SK-N-MC (cell line): ENCODE measurements at regions not wholly inside any gene's neighbourhood (a gene's known extent, or its start where the extent isn't known, plus 50 kb on each side); places are given as distances from the start of the nearest gene placed in this dataset.

Experiments used
- DNase-seq: peaks from one replicate; pipeline ENCODE4 v3.0.0-alpha.2; 2011; ENCODE audit warnings: low read depth, low spot score
- H3K27ac ChIP-seq: fragments of 200-600 bp; sonication (generic); 2 replicates; pipeline ENCODE4 v1.5.1; 2016; ENCODE audit warnings: mixed run types
- H3K36me3 ChIP-seq: fragments of 200-600 bp; sonication (generic); 2 replicates; pipeline ENCODE4 v1.6.1; 2017; ENCODE audit warnings: antibody characterized with exemption, low read length, mixed read lengths; ENCODE audit not compliant: insufficient read depth
- H3K4me3 ChIP-seq: fragments of 200-600 bp; sonication (generic); 2 replicates; pipeline ENCODE4 v1.5.1; 2016
- H3K9ac ChIP-seq: fragments of 200-600 bp; sonication (generic); 2 replicates; pipeline ENCODE4 v1.8.0; 2017; ENCODE audit warnings: mixed run types, mixed read lengths; ENCODE audit not compliant: insufficient read length
- H3K9me3 ChIP-seq: fragments of 200-600 bp; sonication (generic); 2 replicates; pipeline ENCODE4 v1.6.1; 2017; ENCODE audit warnings: low read depth, mild to moderate bottlenecking, antibody characterized with exemption, low read length, moderate library complexity, mixed read lengths
- EZH2 ChIP-seq: fragments of 200-600 bp; sonication (generic); IDR thresholded peaks from one replicate; pipeline ENCODE4 v1.6.1; 2017; ENCODE audit warnings: antibody characterized with exemption
- FOXP2 ChIP-seq: optimal IDR thresholded peaks from 2 replicates; pipeline ENCODE3; 2011; ENCODE audit warnings: mild to moderate bottlenecking, moderate library complexity; ENCODE audit not compliant: insufficient read depth; ENCODE audit errors: extremely low read length, control extremely low read depth
- POLR2AphosphoS5 ChIP-seq: IDR thresholded peaks from 2 replicates; pipeline ENCODE4 v1.6.1; 2012; ENCODE audit warnings: mild to moderate bottlenecking, low read depth, low read length, borderline replicate concordance

DNA sequence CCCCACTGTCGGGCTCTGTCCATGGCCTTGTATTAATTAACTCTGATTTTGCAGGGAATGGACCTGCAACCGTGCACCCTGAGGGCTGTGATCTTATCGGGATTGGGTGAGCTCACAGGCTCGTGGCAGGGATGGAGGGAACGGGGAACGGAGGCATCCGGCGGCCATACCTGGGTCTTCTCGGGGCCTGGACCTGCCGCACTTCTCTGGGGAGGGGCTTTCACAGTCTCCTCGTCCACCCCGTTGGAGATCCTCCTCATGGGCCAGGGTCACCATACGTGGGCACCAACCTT, 57.5 kb upstream of the SHH start:
- TF ChIP-seq FOXP2 = no peak
- TF ChIP-seq EZH2 = no peak
- no peak for TF ChIP-seq POLR2AphosphoS5
- Histone ChIP-seq H3K9ac (no peak overlapping the region), H3K36me3 (no peaks in the 10 kb centered on the region), H3K4me3 (no peak overlapping the region), H3K27ac (no peak overlapping the region), H3K9me3 (no peaks in the 10 kb centered on the region)
- no peak for DNase-seq

- Histone ChIP-seq H3K9ac (no peak overlapping the region), H3K36me3 (no peaks in the 10 kb centered on the region), H3K4me3 (no peak overlapping the region), H3K9me3 (no peaks in the 10 kb centered on the region), H3K27ac (no peak overlapping the region)
- TF ChIP-seq FOXP2 (no peak), POLR2AphosphoS5 (no peak), EZH2 (no peak)
- no peak for DNase-seq
Measured at GRCh38 chr7:155868955-155869783, 56.9 kb upstream of the SHH start.

DNA sequence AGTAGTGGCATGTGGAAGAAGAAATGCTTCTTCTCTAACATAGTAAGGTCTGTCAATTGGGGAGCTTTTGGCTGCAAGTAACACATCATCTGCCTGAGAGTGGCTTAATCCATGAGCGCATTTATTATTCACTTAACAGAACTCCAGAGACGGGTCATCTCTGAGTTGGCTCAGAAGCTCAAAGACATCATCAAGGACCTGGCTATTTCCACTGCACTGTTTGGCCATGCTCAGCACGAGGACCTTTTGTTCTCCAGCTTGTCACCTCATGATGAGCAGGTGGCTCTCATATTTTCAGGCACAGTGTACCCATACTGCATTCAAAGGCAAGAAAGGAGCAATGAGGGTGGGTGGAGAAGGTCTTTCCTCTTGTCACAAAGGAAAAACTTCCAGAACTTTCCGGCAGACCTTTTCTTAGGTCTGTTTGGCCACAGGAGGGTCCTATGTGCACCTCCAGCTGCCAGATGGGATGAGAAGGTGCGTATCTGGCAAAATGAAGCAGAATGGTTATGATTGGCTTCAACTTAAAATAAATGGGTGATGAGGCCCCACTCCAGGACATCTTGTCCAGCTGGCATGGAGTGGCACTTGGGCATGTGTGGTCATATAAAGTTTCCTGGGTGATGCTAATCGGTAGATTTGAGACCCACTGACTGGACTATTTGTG, 55.6 kb upstream of the SHH start:
- no peak overlapping the region for H3K27ac ChIP-seq
- no peak overlapping the region for H3K9ac ChIP-seq
- TF ChIP-seq EZH2 (no peak), POLR2AphosphoS5 (no peak), FOXP2 (no peak)
- no peak overlapping the region for H3K4me3 ChIP-seq
- no peak for DNase-seq
- H3K36me3 ChIP-seq = no peaks in the 10 kb centered on the region
- no peaks in the 10 kb centered on the region for H3K9me3 ChIP-seq

DNA sequence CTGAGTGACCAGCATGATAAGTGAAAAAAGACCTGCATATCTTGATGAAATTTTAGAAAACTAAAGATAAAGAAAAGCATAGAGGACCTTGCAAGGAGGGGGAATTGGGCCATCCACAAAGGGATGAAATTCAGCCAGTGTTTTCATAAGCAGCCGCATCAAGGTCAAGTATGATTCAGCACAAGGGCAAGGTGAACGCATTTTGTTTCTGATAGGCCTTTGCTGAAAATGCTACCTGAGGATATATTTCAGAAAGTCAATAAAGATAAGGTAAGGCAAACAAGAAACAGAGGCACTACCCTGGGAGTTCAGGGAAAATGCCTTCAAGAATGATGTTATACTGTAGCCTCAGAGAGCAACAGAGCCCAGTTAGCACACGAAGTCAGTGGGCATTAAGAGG, 55.0 kb upstream of the SHH start:
- no peak overlapping the region for H3K4me3 ChIP-seq
- no peak overlapping the region for H3K27ac ChIP-seq
- no peaks in the 10 kb centered on the region for H3K9me3 ChIP-seq
- no peaks in the 10 kb centered on the region for H3K36me3 ChIP-seq
- no peak for TF ChIP-seq EZH2
- no peak for TF ChIP-seq FOXP2
- TF ChIP-seq POLR2AphosphoS5 = no peak
- DNase-seq = no peak
- no peak overlapping the region for H3K9ac ChIP-seq

GRCh38 chr7:155865830-155866525, 53.7 kb upstream of the SHH start:
- Histone ChIP-seq H3K9ac (no peak overlapping the region), H3K4me3 (no peak overlapping the region), H3K36me3 (no peaks in the 10 kb centered on the region), H3K27ac (no peak overlapping the region), H3K9me3 (no peaks in the 10 kb centered on the region)
- TF ChIP-seq POLR2AphosphoS5 = no peak
- no peak for TF ChIP-seq FOXP2
- TF ChIP-seq EZH2 = no peak
- no peak for DNase-seq

- no peak overlapping the region for H3K27ac ChIP-seq
- no peaks in the 10 kb centered on the region for H3K36me3 ChIP-seq
- H3K9me3 ChIP-seq = no peaks in the 10 kb centered on the region
- H3K9ac ChIP-seq = no peak overlapping the region
- no peak for DNase-seq
- no peak overlapping the region for H3K4me3 ChIP-seq
- no peak for TF ChIP-seq FOXP2
- no peak for TF ChIP-seq POLR2AphosphoS5
- no peak for TF ChIP-seq EZH2
Measured at GRCh38 chr7:155864991-155865690, 52.9 kb upstream of the SHH start.

DNA sequence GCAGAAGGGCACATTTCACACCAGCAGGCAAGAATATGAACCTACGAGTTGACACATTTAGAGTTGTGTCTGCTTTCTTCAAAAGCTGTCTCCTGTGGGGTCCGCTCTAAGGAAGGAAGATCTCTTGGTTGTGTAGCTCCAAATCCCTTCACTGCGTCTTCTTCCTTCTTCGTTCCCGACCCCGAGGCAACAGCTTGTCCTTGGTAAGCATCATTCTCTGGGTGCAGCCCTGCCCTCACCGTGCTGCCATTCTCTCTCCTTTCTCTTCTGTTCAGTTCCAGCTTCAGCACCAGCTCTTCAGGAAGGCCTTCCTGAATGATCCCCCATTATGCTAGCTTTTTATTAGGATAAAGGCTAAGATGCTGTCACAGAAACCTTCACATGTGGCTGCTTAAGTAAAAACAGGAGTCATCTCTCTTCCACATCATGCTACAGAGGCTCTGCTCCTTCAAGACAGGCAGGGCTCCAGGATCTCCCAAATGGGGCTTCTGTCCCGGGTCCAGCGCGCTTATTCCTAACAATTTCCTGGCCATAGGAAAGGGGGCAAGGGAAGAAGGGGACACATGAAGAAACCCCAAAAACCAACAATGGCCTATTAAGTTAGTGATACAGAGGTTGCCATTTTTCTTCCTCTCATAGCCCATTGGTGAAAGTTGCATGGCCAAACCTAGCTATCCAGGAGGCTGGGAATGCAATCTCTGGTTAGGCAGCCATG, 52.2 kb upstream of the SHH start:
- Histone ChIP-seq H3K9ac (no peak overlapping the region), H3K4me3 (no peak overlapping the region), H3K9me3 (no peaks in the 10 kb centered on the region), H3K36me3 (no peaks in the 10 kb centered on the region), H3K27ac (no peak overlapping the region)
- DNase-seq = no peak
- TF ChIP-seq EZH2 = no peak
- no peak for TF ChIP-seq FOXP2
- no peak for TF ChIP-seq POLR2AphosphoS5

- no peaks in the 10 kb centered on the region for H3K9me3 ChIP-seq
- no peak for TF ChIP-seq FOXP2
- TF ChIP-seq EZH2 = no peak
- no peak for TF ChIP-seq POLR2AphosphoS5
Measured at GRCh38 chr7:155863721-155864151, 51.5 kb upstream of the SHH start.

More at GRCh38 chr7:155863721-155864151, 51.5 kb upstream of the SHH start:
- H3K4me3 ChIP-seq = no peak overlapping the region
- H3K9ac ChIP-seq = no peak overlapping the region
- H3K27ac ChIP-seq = no peak overlapping the region
- DNase-seq = no peak
- no peaks in the 10 kb centered on the region for H3K36me3 ChIP-seq
